ENCODE measurements at regions not wholly inside any gene's neighbourhood (a gene's known extent, or its start where the extent isn't known, plus 50 kb on each side); places are given as distances from the start of the nearest gene placed in this dataset.

DNA sequence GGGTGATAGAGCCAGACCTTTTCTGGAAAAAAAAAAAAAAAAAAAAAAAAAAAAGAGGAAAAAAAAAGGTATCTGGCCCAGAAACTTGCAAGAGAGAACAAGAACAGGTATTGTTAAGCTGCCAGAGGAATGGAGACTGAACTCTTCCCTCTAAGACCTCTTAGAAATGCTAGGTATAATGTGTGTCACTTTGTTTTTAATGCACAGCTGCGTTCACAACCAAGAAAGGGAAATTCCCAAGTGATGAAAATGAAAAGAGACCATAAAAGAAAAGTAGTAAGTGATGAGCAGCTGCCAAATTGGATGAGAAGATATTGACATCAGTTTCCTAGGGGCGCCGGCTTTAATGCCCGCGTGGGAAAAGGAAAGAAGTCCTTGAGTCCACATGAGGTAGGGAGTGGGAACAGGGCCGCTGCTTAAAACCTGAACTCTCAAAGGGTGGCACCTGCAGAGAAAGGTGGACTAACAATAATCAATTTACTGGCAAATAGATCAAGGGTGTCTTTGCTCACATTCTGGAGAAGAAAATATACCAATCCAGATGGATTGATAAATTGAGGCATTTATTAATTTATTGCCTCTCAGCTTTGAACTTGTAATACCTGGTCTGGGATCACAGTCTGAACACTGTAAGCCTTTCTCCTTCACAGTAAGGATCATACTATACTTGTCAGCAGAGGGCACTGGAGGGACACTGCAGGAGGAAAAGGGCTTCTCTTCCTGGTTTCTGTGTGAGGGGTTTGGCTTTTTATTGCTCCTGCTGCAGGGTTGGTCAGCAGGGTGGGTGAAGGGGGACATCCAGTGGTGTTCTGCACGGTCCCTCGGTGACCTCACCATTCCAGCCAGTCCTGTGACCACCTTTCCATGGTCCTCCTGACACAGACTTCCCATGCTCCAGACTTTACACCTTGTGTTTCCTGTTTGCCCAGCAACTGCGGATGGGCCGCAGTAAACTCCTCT, 131.6 kb downstream of the AQP9 start:
- Histone ChIP-seq H3K4me1 (peaks cover 0 to 3% (median 0%) of the 10 kb centered on the region in 4 donors), H3K27me3 (no peaks in the 10 kb centered on the region), H3K36me3 (no peaks in the 10 kb centered on the region), H3K4me3 (no peak overlapping the region), H3K9me3 (peaks cover 0 to 12% (median 3%) of the 10 kb centered on the region in 4 donors), H3K27ac (peak overlapping the region in 1 of 5 donors; percentile 8)
- intact Hi-C loops (cut with DNase I; ENCODE audit: low total_unique reads), result loop anchor here (10.0 kb wide), 1 partner anchor 485 kb away; no protein-coding TSS in a partner anchor
- TF ChIP-seq POLR2A (IDR thresholded peaks at IDR 0.05), result no peak
- peak in 1 of 3 donors; percentile 17 for TF ChIP-seq POLR2AphosphoS5 (IDR thresholded peaks at IDR 0.05)
- TF ChIP-seq, protein P1, sequence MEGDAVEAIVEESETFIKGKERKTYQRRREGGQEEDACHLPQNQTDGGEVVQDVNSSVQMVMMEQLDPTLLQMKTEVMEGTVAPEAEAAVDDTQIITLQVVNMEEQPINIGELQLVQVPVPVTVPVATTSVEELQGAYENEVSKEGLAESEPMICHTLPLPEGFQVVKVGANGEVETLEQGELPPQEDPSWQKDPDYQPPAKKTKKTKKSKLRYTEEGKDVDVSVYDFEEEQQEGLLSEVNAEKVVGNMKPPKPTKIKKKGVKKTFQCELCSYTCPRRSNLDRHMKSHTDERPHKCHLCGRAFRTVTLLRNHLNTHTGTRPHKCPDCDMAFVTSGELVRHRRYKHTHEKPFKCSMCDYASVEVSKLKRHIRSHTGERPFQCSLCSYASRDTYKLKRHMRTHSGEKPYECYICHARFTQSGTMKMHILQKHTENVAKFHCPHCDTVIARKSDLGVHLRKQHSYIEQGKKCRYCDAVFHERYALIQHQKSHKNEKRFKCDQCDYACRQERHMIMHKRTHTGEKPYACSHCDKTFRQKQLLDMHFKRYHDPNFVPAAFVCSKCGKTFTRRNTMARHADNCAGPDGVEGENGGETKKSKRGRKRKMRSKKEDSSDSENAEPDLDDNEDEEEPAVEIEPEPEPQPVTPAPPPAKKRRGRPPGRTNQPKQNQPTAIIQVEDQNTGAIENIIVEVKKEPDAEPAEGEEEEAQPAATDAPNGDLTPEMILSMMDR (IDR thresholded peaks at IDR 0.05), result peak in 4 of 7 experiments; percentile 50 to 62 (median 54)
- 49 to 65% (median 50%) methylated on average over 10 of the region's 10 CpGs for WGBS, 5 donors
- peak in 1 of 2 donors; percentile 89 for DNase-seq

DNA sequence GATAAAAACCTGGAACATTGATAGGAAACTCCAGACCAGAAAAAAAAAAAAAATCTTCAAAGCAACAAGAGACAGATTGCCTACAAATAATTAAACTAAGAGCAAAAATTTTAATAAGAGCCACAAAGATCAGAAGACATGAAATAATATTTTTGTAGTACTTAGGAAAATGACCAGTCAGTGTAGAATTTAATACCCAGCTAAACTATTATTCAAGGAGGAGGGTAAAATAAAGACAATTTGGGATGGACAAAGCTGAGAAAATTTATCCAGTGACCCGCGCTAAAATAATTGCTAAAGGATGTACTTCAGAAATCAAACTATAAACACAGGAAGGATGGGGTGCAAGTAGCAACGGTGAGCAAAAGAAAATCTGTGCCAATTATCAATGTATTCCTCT, 133.2 kb downstream of the AQP9 start:
- Histone ChIP-seq H3K27me3 (no peaks in the 10 kb centered on the region), H3K4me1 (peaks cover 0 to 3% (median 0%) of the 10 kb centered on the region in 4 donors), H3K9me3 (peaks cover 0 to 12% (median 3%) of the 10 kb centered on the region in 4 donors), H3K27ac (no peak overlapping the region), H3K4me3 (no peak overlapping the region), H3K36me3 (no peaks in the 10 kb centered on the region)
- WGBS, 5 donors, result 83 to 98% (median 91%) methylated on average over 3 of the region's 3 CpGs
- no peak for DNase-seq
- TF ChIP-seq POLR2AphosphoS5 (IDR thresholded peaks at IDR 0.05) (no peak), POLR2A (IDR thresholded peaks at IDR 0.05) (no peak), EP300 (IDR thresholded peaks at IDR 0.05) (no peak)
- TF ChIP-seq, protein P1 (IDR thresholded peaks at IDR 0.05), result no peak
- intact Hi-C loops (cut with DNase I; ENCODE audit: low total_unique reads), result no loop called here

DNA sequence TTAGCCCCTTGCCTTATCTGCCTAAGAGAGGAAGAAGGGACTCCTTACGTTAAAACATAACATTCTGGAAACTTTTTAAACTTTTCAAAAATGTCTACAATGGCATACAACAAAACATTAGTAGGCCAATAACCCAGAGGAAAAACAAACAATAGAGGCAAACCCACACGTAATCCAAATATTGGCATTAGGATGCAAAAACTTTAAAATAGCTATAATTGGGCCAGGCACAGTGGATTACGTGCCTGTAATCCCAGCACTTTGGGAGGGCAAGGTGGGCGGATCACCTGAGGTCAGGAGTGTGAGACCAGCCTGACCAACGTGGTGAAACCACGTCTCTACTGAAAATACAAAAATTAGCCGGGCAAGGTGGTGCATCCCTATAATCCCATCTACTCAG, 134.9 kb downstream of the AQP9 start:
- Histone ChIP-seq H3K9me3 (peaks cover 0 to 12% (median 3%) of the 10 kb centered on the region in 4 donors), H3K27ac (no peak overlapping the region), H3K4me1 (peaks cover 0 to 3% (median 0%) of the 10 kb centered on the region in 4 donors), H3K36me3 (no peaks in the 10 kb centered on the region), H3K27me3 (no peaks in the 10 kb centered on the region), H3K4me3 (no peak overlapping the region)
- TF ChIP-seq POLR2AphosphoS5 (IDR thresholded peaks at IDR 0.05) (no peak), POLR2A (IDR thresholded peaks at IDR 0.05) (no peak), EP300 (IDR thresholded peaks at IDR 0.05) (no peak)
- TF ChIP-seq, protein P1 (IDR thresholded peaks at IDR 0.05), result no peak
- 62 to 79% (median 70%) methylated on average over 7 of the region's 7 CpGs for WGBS, 5 donors
- no peak for DNase-seq
- intact Hi-C loops (cut with DNase I; ENCODE audit: low total_unique reads), result no loop called here

DNA sequence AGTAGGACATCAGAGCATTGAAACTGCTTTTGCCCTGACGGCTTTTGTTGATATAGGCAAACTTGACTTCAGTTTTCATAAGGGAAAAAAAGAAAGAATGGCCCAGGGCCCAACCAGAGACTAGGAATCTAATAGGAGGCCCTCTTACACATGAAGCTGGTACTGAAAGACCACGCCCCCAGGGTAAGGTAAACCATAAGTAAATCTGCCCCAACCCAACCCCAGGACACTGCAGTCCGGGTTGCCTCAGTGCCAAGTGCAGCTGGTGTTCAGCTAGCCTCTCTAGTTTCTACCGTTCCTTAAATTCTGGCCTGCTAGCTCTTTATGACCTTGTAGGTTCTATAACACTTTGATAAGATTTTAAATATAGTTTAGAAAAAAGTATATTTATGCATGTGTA, 136.7 kb downstream of the AQP9 start:
- no peak overlapping the region for H3K27ac ChIP-seq
- WGBS, 5 donors, result 30 to 57% (median 48%) methylated on average over 4 of the region's 4 CpGs
- peak; percentile 40 to 44 for DNase-seq

More for the DNA sequence above, 136.7 kb downstream of the AQP9 start:
- no peak for TF ChIP-seq POLR2A (IDR thresholded peaks at IDR 0.05)
- TF ChIP-seq, protein P1 (IDR thresholded peaks at IDR 0.05), result no peak
- H3K4me1 ChIP-seq, result peaks cover 0 to 3% (median 0%) of the 10 kb centered on the region in 4 donors
- no peaks in the 10 kb centered on the region for H3K27me3 ChIP-seq
- intact Hi-C loops (cut with DNase I; ENCODE audit: low total_unique reads), result no loop called here
- H3K36me3 ChIP-seq, result no peaks in the 10 kb centered on the region
- no peak overlapping the region for H3K4me3 ChIP-seq
- peaks cover 0 to 12% (median 3%) of the 10 kb centered on the region in 4 donors for H3K9me3 ChIP-seq
